ENCODE measurements at regions not wholly inside any gene's neighbourhood (a gene's known extent, or its start where the extent isn't known, plus 50 kb on each side); places are given as distances from the start of the nearest gene placed in this dataset.
"Not testable (repeated sequence)": the region's sequence is repeated elsewhere in the genome, so short reads cannot be mapped to it uniquely, and the experiment has no call there.

DNA sequence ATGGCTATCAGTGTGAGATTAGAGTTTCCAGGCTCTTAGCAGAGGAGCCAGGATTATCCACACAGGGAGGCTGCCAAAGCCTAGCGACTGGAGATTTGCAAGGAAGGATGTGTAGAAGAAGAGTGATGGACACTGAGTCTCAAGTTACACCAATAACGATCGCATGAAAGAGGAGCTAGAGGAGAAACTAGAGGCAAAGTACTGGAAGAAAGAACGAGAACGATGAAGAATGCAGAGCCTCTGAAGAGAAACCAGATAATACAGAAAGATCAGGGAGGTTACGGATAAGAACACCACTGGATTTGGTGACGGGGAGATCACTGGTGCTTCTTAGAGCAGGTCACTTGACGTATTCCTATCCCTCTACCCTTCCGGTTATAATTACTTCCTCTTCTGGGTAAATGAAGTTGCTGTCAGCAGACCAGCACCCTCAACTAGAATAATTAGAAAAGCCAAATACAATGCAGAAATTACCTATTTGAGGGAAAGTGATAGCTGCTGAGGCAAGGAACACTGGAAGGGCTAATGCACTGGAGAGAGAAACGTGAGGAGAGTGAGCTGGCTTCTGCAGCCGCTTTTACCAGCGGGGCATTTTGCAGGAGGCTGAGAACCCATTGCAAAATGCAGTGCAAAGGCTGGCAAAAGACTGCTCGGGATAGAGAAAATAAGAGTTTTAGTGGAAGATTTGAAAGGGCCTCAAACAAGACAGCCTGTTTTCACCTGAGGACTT, 93.1 kb upstream of the HIF1A start:
- peak in 1 of 2 experiments; percentile 58 for DNase-seq
- Histone ChIP-seq H3K36me3 (no peaks in the 10 kb centered on the region), H3K9me3 (replicated peaks) (no peaks in the 10 kb centered on the region), H3K4me1 (peaks cover 30% of the 10 kb centered on the region), H3K27me3 (no peaks in the 10 kb centered on the region), H3K27ac (peak overlapping the region; percentile 17), H3K4me3 (peak overlapping the region; percentile 58)

DNA sequence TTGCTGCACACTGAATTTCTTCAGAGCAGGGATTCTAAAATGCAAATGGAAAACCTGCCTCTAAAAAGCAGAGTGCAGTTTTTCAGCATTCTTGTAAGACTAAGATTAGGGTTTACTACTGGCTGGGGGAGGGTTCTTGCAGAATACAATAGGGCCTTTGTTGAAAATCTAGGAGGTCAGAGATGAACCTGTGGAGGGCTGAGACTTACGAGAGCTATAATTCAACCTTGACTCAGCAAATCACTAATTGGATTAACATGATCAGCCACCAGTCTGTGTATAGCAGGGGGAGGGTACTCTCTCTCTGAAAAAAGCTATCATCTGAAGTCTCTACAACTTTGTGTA, 92.6 kb upstream of the HIF1A start:
- H3K9me3 ChIP-seq (replicated peaks), result no peaks in the 10 kb centered on the region
- peak overlapping the region; percentile 58 for H3K4me3 ChIP-seq
- H3K27ac ChIP-seq, result peak overlapping the region; percentile 17
- H3K27me3 ChIP-seq, result no peaks in the 10 kb centered on the region
- DNase-seq, result peak in 1 of 2 experiments; percentile 57
- H3K36me3 ChIP-seq, result no peaks in the 10 kb centered on the region
- H3K4me1 ChIP-seq, result peaks cover 33% of the 10 kb centered on the region

DNA sequence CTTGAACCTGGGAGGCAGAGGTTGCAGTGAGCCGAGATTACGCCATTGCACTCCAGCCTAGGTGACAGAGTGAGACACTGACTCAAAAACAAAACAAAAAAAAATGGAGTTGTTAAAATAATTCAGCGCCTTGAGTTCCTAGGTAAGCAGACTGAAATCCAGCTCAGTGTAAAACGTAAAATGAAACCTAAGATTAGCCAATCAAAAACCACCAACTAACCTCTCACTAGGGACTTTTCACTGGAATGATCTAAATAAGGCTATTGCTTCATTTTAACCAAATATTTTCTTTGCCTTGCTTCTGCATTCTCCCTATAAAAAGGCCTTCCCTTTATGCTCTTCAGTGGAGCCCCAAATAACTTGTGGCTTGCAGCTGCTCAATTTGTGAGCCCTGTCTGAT, 91.6 kb upstream of the HIF1A start:
- no peak overlapping the region for H3K4me3 ChIP-seq
- peaks cover 43% of the 10 kb centered on the region for H3K4me1 ChIP-seq
- DNase-seq, result no peak
- no peaks in the 10 kb centered on the region for H3K36me3 ChIP-seq
- no peaks in the 10 kb centered on the region for H3K9me3 ChIP-seq (replicated peaks)
- no peaks in the 10 kb centered on the region for H3K27me3 ChIP-seq
- no peak overlapping the region for H3K27ac ChIP-seq

DNA sequence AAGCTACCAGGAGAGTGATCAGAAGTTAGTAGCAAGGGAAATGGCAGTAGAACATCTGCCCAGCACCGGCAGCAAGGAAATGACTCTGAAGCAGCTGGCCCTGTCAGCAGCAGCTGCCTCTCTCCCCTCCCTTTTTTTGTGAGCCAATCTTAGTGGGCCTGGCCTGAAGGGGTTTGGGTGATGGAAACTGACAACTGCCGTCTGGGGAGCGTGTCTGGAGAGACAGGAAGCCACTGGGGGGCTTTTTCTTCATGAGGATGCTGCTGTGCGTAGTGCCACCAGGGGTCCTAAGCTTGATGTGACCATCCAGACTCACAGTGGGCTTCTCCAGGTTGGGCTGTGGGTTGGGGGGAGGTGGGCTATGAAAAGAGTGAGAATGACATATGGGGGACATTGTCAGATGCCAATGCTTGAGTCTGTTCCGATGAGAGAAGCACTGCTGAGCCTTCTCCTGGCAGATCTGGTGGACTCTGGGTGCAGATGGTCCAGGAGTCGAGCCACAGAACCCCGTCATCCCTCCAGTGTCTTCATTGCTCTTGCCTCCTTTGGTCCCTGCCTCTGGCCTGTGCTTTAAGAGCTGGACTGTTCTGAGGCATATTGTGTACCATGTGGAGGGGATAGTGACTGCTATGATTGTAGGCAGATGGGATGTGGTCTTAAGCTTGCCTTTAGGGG, 87.6 kb upstream of the HIF1A start:
- peak overlapping the region; percentile 89 for H3K27ac ChIP-seq
- no peaks in the 10 kb centered on the region for H3K36me3 ChIP-seq
- H3K4me3 ChIP-seq, result peak overlapping the region; percentile 39
- no peaks in the 10 kb centered on the region for H3K27me3 ChIP-seq
- H3K9me3 ChIP-seq (replicated peaks), result no peaks in the 10 kb centered on the region
- DNase-seq, result peak; percentile 96 to 98
- H3K4me1 ChIP-seq, result peaks cover 51% of the 10 kb centered on the region

DNA sequence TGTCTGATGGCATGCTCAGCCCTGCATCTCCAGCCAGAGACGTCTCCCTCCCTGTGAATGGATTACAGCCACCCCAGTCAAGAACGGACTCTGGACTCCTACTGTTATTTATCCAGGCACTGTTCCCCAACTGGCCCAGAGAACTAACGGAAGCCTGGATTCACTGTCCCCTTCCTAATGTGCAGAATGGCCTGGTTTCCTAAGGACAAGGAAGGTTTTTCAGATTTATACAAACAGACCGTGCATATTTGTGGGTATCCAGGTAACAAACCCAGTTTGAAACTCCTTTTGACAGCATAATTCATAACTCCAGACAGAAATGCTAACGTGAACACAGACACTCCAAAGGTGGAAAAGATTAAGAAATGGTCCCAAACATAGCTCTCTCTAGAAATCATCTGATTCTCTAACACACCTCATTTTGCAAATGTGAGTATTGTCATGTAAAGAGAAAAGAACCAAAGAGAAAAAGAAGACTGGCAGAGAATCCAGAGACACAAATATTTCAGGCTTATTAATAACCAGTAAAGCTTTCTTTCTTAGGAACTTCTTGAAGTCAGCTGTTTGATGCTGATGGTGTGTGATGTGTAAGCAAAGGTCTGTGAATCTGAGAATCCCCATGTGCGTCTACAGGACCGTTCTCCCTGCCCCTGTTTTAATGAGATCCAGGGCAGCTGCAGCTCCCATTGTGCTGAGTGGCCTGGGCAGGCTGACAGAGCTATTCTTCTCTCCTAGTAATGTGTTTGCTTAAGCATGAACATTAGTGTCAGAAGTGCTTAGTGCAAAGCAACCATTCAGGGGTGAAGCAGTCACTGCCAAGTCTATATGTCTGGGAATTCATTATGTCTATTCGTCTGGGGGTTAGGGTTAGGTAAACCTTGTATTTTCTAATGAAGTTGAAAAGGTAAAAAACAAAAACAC, 86.8 kb upstream of the HIF1A start:
- no peaks in the 10 kb centered on the region for H3K9me3 ChIP-seq (replicated peaks)
- no peaks in the 10 kb centered on the region for H3K36me3 ChIP-seq

DNA sequence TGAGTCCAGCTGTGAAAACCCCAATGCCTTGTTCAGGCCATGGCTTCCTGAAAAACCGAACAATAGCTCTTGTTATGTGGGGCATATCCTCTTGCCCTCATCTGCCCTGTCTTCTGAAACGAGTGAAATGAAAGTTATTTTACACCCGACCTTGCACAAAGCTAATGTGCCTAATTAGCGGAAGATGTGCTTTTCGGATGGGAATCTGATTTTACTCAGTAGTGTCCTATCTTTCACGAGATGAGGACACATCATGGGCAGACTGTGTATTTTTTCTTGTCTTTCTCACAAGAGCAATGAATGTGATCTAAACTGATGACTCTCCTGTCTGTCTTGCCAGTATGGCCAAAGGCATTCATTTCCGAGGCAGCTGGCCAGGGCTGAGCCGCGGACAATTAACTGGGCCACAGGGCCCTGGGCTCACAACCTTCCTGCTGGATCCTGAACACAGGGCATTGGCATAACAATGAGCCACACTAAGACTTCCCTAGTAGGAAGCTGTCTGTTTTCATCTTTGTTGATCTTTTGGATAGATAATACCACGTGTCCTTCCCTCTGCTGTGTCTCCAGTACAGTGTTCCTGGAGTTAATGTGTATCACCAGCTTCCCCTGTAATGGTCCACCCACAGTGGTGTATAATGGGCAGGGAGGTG, 86.0 kb upstream of the HIF1A start:
- no peaks in the 10 kb centered on the region for H3K36me3 ChIP-seq
- H3K27me3 ChIP-seq, result no peaks in the 10 kb centered on the region
- no peaks in the 10 kb centered on the region for H3K9me3 ChIP-seq (replicated peaks)
- H3K4me1 ChIP-seq, result peaks cover 44% of the 10 kb centered on the region
- H3K27ac ChIP-seq, result peak overlapping the region; percentile 89
- DNase-seq, result peak; percentile 59 to 69
- peak overlapping the region; percentile 39 for H3K4me3 ChIP-seq

More for the DNA sequence above, 86.8 kb upstream of the HIF1A start:
- DNase-seq, result peak; percentile 75 to 83
- peaks cover 44% of the 10 kb centered on the region for H3K4me1 ChIP-seq
- H3K27ac ChIP-seq, result peak overlapping the region; percentile 89
- peak overlapping the region; percentile 39 for H3K4me3 ChIP-seq
- H3K27me3 ChIP-seq, result no peaks in the 10 kb centered on the region

DNA sequence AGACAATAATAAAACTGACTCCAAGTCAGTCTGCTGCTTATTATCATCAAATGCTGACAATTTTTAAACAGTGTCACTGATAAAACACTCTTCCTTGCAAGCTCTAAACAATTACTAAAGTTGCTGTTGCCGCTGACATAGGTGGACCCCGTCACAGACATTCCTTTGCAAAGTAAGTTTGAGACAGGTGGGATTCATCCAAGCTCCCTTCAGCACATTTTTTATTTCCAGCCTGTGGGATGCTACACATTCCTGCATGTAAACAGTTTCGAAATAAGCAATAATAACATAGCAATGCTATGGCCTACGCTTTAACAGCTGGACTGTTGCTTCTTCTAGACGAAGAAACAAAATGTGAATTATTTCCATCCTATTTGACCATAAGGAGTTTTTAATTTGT, 85.4 kb upstream of the HIF1A start:
- no peaks in the 10 kb centered on the region for H3K9me3 ChIP-seq (replicated peaks)
- no peaks in the 10 kb centered on the region for H3K36me3 ChIP-seq
- H3K4me3 ChIP-seq, result no peak overlapping the region
- no peaks in the 10 kb centered on the region for H3K27me3 ChIP-seq
- H3K4me1 ChIP-seq, result peaks cover 44% of the 10 kb centered on the region
- peak overlapping the region; percentile 89 for H3K27ac ChIP-seq
- DNase-seq, result no peak

DNA sequence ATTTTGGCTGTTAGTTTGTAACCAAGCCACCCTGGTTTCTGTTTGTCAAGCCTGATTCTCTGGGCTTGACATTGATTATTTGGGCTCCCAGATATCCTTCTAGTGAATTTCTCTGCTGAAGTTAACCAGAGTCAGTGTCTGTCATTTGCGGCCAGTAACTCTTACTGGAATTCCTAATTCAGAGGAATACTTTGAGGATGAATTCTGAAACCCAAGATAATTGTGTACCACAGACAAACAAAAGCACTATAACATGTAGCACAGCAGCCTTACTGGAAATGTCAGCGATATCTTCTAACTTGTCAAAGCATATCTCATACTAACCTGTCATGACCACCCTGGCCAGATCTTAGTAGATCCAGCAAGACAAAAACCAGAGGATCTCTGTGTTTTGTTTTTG, 84.4 kb upstream of the HIF1A start:
- H3K27ac ChIP-seq, result no peak overlapping the region
- peaks cover 47% of the 10 kb centered on the region for H3K4me1 ChIP-seq

DNA sequence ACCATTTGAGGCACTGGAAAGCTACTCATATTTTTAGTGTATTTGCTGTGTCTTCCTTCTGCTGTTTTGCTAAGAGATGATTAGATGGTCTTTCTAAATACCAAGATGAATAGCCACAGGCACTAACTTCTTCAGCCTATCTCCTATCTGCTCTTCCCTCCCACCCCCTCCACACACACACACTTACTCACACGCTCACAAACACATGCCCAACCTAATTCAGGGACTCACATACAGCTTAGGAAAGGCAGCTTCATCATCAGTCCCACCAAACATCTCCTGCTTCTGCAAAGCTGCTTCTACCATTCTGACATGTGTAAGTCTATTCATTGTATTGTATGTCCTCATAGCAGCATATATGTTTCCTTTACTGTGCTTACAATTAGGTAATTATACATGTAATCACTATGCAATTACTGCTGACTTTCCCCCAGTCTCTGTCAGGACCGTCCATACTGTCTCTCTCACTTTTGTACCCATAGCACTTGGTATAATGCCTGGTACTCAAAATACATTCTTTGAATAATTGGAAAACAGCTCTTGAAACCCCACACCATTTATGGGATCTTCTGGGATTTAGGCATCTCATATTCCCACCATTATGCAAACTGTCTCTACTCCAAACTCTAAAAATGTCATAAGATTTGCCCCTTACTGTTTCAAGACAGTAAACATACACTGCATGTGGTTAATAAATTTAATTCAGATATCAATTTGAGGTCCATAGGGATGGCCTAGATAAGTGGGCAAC, 83.3 kb upstream of the HIF1A start:
- Histone ChIP-seq H3K4me1 (peaks cover 47% of the 10 kb centered on the region), H3K4me3 (no peak overlapping the region), H3K9me3 (replicated peaks) (no peaks in the 10 kb centered on the region), H3K36me3 (no peaks in the 10 kb centered on the region), H3K27me3 (no peaks in the 10 kb centered on the region), H3K27ac (no peak overlapping the region)
- peak in 1 of 2 experiments; percentile 49 for DNase-seq

More for the DNA sequence above, 84.4 kb upstream of the HIF1A start:
- Histone ChIP-seq H3K27me3 (no peaks in the 10 kb centered on the region), H3K4me3 (no peak overlapping the region), H3K36me3 (no peaks in the 10 kb centered on the region), H3K9me3 (replicated peaks) (no peaks in the 10 kb centered on the region)
- DNase-seq, result no peak

DNA sequence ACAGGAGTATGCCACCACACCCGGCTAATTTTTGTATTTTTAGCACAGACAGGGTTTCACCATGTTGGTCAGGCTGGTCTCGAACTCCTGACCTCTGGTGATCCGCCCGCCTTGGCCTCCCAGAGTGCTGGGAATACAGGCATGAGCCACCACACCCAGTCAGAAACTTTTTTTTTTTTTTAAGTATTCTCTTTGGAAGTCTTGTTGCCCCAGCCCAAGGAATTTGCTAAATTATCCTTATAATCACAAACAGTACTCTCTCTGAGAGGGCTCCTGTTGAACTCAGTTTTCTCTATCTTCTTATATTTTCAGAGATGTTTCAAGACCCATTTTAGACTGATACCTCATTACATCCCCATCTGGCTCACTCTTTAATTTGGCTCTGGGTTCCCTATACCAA, 82.3 kb upstream of the HIF1A start:
- not testable (repeated sequence) for H3K9me3 ChIP-seq (replicated peaks); H3K4me3 ChIP-seq; DNase-seq; H3K27me3 ChIP-seq; H3K36me3 ChIP-seq; H3K27ac ChIP-seq
- peaks cover 40% of the 10 kb centered on the region for H3K4me1 ChIP-seq

DNA sequence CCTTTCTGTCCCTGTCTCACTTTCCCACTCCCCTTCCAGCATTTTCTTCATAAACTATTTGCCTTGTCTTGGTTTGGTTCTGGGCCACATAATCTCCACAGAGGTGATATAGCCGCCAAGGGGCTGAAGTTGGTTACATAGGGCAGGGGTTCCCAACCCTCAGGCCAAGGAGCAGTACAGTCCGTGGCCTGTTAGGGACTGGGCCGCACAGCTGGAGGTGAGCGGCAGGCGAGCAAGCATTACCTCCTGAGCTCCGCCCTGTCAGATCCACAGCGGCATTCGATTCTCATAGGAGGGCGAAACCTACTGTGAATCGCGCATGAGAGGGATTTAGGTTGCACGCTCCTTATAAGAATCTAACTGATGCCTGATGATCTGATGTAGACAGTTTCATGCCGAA, 80.6 kb upstream of the HIF1A start:
- Histone ChIP-seq H3K9me3 (replicated peaks) (no peaks in the 10 kb centered on the region), H3K27me3 (no peaks in the 10 kb centered on the region), H3K27ac (no peak overlapping the region), H3K4me1 (peaks cover 23% of the 10 kb centered on the region), H3K36me3 (no peaks in the 10 kb centered on the region; the same call in 1 of the 2 replicates), H3K4me3 (no peak overlapping the region)
- no peak for DNase-seq

DNA sequence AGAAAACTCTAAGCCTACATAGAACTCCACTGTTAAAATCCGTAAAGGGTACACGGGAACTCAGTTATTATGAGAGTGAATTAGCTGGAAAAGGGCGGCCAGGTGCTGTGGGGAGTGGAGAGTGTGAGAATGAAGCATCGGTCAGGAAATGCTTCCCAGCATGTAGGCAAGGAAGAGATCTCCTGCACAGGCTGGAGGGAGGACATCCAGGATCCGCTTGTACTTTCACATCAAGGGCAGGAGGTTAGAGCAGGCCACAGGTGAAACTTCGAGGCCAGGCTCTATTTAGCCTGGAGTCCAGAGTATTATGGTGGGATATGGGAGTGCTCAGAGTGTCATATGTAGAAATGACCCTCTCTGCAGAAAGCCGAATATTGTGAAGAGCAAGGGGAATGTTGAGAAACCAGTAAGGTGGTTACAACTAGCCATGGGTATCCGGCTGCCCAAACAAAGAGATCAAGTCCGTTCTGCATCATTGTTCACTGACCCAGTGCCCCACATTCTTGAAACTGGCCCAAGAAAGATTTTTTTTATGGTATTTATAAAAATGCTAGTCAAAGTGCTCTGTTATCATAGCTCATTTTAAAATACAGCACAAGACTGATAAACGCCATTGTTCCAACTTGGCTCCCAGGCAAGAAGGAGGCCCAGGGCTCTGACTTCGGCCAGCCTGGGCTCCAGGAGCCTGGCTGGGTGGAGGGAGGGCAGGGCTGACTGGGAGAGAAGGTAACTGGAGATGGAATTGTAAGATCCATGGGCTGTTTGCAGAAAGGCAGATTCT, 79.4 kb upstream of the HIF1A start:
- H3K27ac ChIP-seq, result no peak overlapping the region
- no peak overlapping the region for H3K4me3 ChIP-seq
- H3K27me3 ChIP-seq, result no peaks in the 10 kb centered on the region
- no peaks in the 10 kb centered on the region; the same call in 1 of the 2 replicates for H3K36me3 ChIP-seq
- H3K4me1 ChIP-seq, result peaks cover 19% of the 10 kb centered on the region
- DNase-seq, result no peak
- H3K9me3 ChIP-seq (replicated peaks), result no peaks in the 10 kb centered on the region

DNA sequence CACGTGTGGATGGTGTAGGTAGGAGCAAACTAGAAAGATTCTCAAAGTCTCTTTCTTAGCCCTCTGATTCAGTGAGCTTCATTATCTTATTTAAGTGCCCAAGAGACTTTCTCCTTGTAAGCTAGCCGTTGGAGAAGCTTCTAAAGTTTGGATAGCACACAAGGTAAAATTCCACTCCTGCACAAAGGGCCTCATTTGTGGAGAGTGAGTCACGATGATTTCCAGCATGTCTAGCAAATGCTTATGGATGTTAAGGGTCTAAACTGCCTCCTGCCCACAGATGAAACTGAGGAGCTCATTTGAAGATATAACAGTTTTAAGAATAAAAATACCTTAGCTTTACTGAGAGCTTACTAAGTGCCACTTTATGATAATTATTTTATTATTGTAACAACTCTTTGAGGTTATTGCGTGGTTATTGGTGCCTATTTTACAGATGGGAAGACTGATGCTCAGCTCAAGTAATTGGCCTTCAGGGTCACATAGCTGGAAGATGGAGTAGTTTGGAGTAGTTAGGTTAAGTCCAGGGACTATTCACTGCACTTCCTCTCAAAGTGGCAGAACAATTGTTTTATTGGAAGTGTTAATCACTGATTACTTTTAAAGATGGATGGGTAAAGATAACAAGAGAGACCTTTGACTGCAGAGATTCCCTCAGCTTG, 78.7 kb upstream of the HIF1A start:
- H3K4me3 ChIP-seq, result no peak overlapping the region
- H3K27ac ChIP-seq, result no peak overlapping the region
- DNase-seq, result no peak
- H3K4me1 ChIP-seq, result peaks cover 19% of the 10 kb centered on the region
- no peaks in the 10 kb centered on the region for H3K9me3 ChIP-seq (replicated peaks)
- no peaks in the 10 kb centered on the region for H3K27me3 ChIP-seq
- H3K36me3 ChIP-seq, result no peaks in the 10 kb centered on the region; the same call in 1 of the 2 replicates

Measured in SJCRH30 (cell line).